ENCODE measurements at regions not wholly inside any gene's neighbourhood (a gene's known extent, or its start where the extent isn't known, plus 50 kb on each side); places are given as distances from the start of the nearest gene placed in this dataset.

DNA sequence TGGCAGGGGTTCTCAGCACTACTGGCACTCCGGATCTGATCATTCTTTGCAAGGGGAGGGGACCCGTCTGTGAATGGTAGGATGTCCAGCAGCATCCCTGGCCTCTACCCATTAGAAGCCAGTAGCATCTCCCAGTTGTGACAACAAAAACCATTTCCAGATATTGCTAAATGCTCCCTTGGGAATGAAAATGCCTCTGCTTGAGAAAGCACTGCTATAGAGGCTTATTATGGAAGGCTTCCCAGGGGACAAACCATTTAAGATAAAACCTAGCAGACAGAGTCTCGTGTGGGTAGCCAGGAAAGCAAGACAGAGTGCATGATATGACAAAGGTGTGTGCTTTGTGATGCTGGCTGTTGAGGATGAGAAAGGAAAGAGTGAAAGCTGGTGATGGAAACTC is 273.7 kb downstream of the TMX3 start:
- H4K20me1 ChIP-seq (ENCODE audit: insufficient read depth, low read length, poor library complexity, severe bottlenecking) = no peaks in the 10 kb centered on the region
- no peak overlapping the region for H2AFZ ChIP-seq (ENCODE audit: low read length)
- no peaks in the 10 kb centered on the region for H3K9me2 ChIP-seq (replicated peaks; ENCODE audit: low read depth, low read length)
- H3K4me3 ChIP-seq (ENCODE audit: low read length, poor library complexity, severe bottlenecking) = no peak overlapping the region
- no peak overlapping the region for H3K9ac ChIP-seq (ENCODE audit: low read depth, low read length, poor library complexity, severe bottlenecking)
- H3K9me3 ChIP-seq (ENCODE audit: insufficient read depth, low read depth, low read length) = peaks cover 7% of the 10 kb centered on the region; the same call in 1 of the 2 replicates
- H3F3A ChIP-seq (ENCODE audit: low read depth) = no peaks in the 10 kb centered on the region
- H3K36me3 ChIP-seq (ENCODE audit: insufficient read depth, low read length) = no peaks in the 10 kb centered on the region
- H3K4me2 ChIP-seq (ENCODE audit: low read depth, low read length, poor library complexity, severe bottlenecking) = no peak overlapping the region
- peaks cover 4% of the 10 kb centered on the region for H3K4me1 ChIP-seq (ENCODE audit: insufficient read depth, low read length, poor library complexity, severe bottlenecking)
- H3K27me3 ChIP-seq (ENCODE audit: insufficient read depth, low read length, poor library complexity, severe bottlenecking) = no peaks in the 10 kb centered on the region
- no peak for TF ChIP-seq EZH2phosphoT487 (IDR thresholded peaks at IDR 0.05; ENCODE audit: borderline replicate concordance)
- TF ChIP-seq, protein P1, sequence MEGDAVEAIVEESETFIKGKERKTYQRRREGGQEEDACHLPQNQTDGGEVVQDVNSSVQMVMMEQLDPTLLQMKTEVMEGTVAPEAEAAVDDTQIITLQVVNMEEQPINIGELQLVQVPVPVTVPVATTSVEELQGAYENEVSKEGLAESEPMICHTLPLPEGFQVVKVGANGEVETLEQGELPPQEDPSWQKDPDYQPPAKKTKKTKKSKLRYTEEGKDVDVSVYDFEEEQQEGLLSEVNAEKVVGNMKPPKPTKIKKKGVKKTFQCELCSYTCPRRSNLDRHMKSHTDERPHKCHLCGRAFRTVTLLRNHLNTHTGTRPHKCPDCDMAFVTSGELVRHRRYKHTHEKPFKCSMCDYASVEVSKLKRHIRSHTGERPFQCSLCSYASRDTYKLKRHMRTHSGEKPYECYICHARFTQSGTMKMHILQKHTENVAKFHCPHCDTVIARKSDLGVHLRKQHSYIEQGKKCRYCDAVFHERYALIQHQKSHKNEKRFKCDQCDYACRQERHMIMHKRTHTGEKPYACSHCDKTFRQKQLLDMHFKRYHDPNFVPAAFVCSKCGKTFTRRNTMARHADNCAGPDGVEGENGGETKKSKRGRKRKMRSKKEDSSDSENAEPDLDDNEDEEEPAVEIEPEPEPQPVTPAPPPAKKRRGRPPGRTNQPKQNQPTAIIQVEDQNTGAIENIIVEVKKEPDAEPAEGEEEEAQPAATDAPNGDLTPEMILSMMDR (conservative IDR thresholded peaks at IDR 0.05; ENCODE audit: low read length) = no peak
- no peaks in the 10 kb centered on the region for H3K79me2 ChIP-seq (ENCODE audit: insufficient read depth, low read length)

DNA sequence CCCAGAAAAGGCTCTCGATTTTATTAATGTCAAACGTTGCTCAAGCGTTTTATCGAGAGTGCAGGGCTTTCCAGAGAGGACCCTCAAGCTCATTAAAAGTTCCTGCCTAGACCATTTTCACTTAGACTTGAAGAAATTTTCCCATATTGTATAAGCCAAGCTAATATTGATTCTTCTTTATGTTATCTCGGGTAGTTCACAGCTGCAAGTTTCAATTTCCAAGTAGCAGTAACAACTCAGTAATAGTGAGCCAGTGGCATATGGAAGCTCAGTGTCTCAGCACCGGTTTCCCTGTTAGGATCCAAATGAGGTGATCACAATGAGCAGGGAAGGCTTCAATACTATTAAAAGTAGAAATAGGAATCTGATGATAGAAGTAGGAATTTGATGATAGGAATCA is 274.5 kb downstream of the TMX3 start:
- H3K9me2 ChIP-seq (replicated peaks; ENCODE audit: low read depth, low read length) = no peaks in the 10 kb centered on the region
- H3K79me2 ChIP-seq (ENCODE audit: insufficient read depth, low read length) = no peaks in the 10 kb centered on the region
- peaks cover 4% of the 10 kb centered on the region for H3K4me1 ChIP-seq (ENCODE audit: insufficient read depth, low read length, poor library complexity, severe bottlenecking)
- no peaks in the 10 kb centered on the region for H3K27me3 ChIP-seq (ENCODE audit: insufficient read depth, low read length, poor library complexity, severe bottlenecking)
- no peak overlapping the region for H2AFZ ChIP-seq (ENCODE audit: low read length)
- no peak for TF ChIP-seq EZH2phosphoT487 (IDR thresholded peaks at IDR 0.05; ENCODE audit: borderline replicate concordance)
- TF ChIP-seq, protein P1 (conservative IDR thresholded peaks at IDR 0.05; ENCODE audit: low read length) = no peak
- H3K4me3 ChIP-seq (ENCODE audit: low read length, poor library complexity, severe bottlenecking) = no peak overlapping the region
- H3F3A ChIP-seq (ENCODE audit: low read depth) = no peaks in the 10 kb centered on the region
- H3K36me3 ChIP-seq (ENCODE audit: insufficient read depth, low read length) = no peaks in the 10 kb centered on the region
- no peaks in the 10 kb centered on the region for H4K20me1 ChIP-seq (ENCODE audit: insufficient read depth, low read length, poor library complexity, severe bottlenecking)
- no peak overlapping the region for H3K9ac ChIP-seq (ENCODE audit: low read depth, low read length, poor library complexity, severe bottlenecking)
- H3K4me2 ChIP-seq (ENCODE audit: low read depth, low read length, poor library complexity, severe bottlenecking) = no peak overlapping the region
- peaks cover 7% of the 10 kb centered on the region; the same call in 1 of the 2 replicates for H3K9me3 ChIP-seq (ENCODE audit: insufficient read depth, low read depth, low read length)

DNA sequence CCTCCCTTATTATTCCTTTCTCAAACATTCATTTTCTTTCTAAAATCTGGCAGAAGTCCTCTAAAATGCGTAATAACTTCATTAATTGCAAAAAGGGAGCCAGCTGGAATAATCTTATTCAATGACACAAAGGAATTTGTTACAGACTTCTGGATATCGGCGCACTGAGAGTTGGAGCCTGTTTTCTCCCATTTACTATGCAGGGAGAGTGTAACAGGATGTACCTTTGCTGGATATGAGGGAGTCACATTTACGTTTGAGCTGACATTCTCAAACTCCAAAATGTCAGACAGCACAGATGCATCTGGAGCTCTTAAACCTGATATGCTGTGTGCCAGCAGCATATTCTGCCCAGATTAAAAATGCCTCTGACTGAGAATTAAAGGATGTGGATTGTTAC is 275.3 kb downstream of the TMX3 start:
- Histone ChIP-seq H3K4me2 (ENCODE audit: low read depth, low read length, poor library complexity, severe bottlenecking) (no peak overlapping the region), H3K9me3 (ENCODE audit: insufficient read depth, low read depth, low read length) (peaks cover 2% of the 10 kb centered on the region; the same call in 1 of the 2 replicates), H3K4me3 (ENCODE audit: low read length, poor library complexity, severe bottlenecking) (no peak overlapping the region), H3K36me3 (ENCODE audit: insufficient read depth, low read length) (no peaks in the 10 kb centered on the region), H3K79me2 (ENCODE audit: insufficient read depth, low read length) (no peaks in the 10 kb centered on the region), H3K4me1 (ENCODE audit: insufficient read depth, low read length, poor library complexity, severe bottlenecking) (peaks cover 4% of the 10 kb centered on the region), H2AFZ (ENCODE audit: low read length) (peak overlapping the region; percentile 52), H3K9ac (ENCODE audit: low read depth, low read length, poor library complexity, severe bottlenecking) (no peak overlapping the region), H3K27me3 (ENCODE audit: insufficient read depth, low read length, poor library complexity, severe bottlenecking) (no peaks in the 10 kb centered on the region), H3K9me2 (replicated peaks; ENCODE audit: low read depth, low read length) (no peaks in the 10 kb centered on the region), H4K20me1 (ENCODE audit: insufficient read depth, low read length, poor library complexity, severe bottlenecking) (no peaks in the 10 kb centered on the region), H3F3A (ENCODE audit: low read depth) (no peaks in the 10 kb centered on the region)
- TF ChIP-seq EZH2phosphoT487 (IDR thresholded peaks at IDR 0.05; ENCODE audit: borderline replicate concordance) = no peak

DNA sequence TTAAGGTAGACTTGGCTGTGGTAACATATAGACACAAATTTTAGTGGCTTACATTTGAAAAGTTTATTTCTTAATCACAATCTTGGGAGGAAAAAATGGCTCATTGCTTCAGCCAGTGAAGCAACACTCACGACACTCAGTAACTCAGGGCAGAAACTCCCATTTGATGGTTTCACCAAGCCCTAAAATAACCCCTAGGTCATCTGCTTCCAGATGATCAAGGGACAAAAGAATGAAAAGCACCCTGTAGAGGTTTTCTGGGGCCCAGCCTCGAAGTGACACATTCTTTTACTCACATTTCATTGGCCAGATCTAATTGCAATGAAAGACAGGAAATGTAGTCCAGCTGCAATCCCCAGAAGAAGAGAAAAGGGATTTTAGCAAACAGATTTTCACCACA is 275.9 kb downstream of the TMX3 start:
- Histone ChIP-seq H3K36me3 (ENCODE audit: insufficient read depth, low read length) (no peaks in the 10 kb centered on the region), H3K9me2 (replicated peaks; ENCODE audit: low read depth, low read length) (no peaks in the 10 kb centered on the region), H3K27me3 (ENCODE audit: insufficient read depth, low read length, poor library complexity, severe bottlenecking) (no peaks in the 10 kb centered on the region), H3K4me1 (ENCODE audit: insufficient read depth, low read length, poor library complexity, severe bottlenecking) (peaks cover 4% of the 10 kb centered on the region), H3K79me2 (ENCODE audit: insufficient read depth, low read length) (no peaks in the 10 kb centered on the region), H3K4me2 (ENCODE audit: low read depth, low read length, poor library complexity, severe bottlenecking) (no peak overlapping the region), H2AFZ (ENCODE audit: low read length) (peak overlapping the region; percentile 52; the same call in 1 of the 2 replicates), H3K9me3 (ENCODE audit: insufficient read depth, low read depth, low read length) (no peaks in the 10 kb centered on the region), H3K9ac (ENCODE audit: low read depth, low read length, poor library complexity, severe bottlenecking) (no peak overlapping the region), H3F3A (ENCODE audit: low read depth) (no peaks in the 10 kb centered on the region), H3K4me3 (ENCODE audit: low read length, poor library complexity, severe bottlenecking) (no peak overlapping the region), H4K20me1 (ENCODE audit: insufficient read depth, low read length, poor library complexity, severe bottlenecking) (no peaks in the 10 kb centered on the region)
- TF ChIP-seq, protein P1 (conservative IDR thresholded peaks at IDR 0.05; ENCODE audit: low read length) = no peak
- TF ChIP-seq EZH2phosphoT487 (IDR thresholded peaks at IDR 0.05; ENCODE audit: borderline replicate concordance) = no peak
